IPS DF 6.9 (cell line): ENCODE measurements at regions not wholly inside any gene's neighbourhood (a gene's known extent, or its start where the extent isn't known, plus 50 kb on each side); places are given as distances from the start of the nearest gene placed in this dataset.

ENCODE experiments used
- DNase-seq: peaks from one replicate; pipeline ENCODE4 v3.0.0-alpha.2; 2013; ENCODE audit warnings: low read depth, low spot score
- H3K27ac ChIP-seq: one replicate; pipeline ENCODE4 v1.5.1; 2013; ENCODE audit warnings: low read length, control low read depth
- H3K27me3 ChIP-seq: 2 replicates; pipeline ENCODE4 v1.6.1; 2013; ENCODE audit warnings: mild to moderate bottlenecking, low read length; ENCODE audit not compliant: control insufficient read depth, insufficient read depth
- H3K36me3 ChIP-seq: 2 replicates; pipeline ENCODE4 v1.6.1; 2013; ENCODE audit warnings: low read length; ENCODE audit not compliant: control insufficient read depth, insufficient read depth
- H3K4me1 ChIP-seq: 2 replicates; pipeline ENCODE4 v1.6.1; 2013; ENCODE audit warnings: low read length; ENCODE audit not compliant: control insufficient read depth, insufficient read depth
- H3K4me3 ChIP-seq: 2 replicates; pipeline ENCODE4 v1.5.1; 2013; ENCODE audit warnings: mild to moderate bottlenecking, low read length
- H3K9me3 ChIP-seq: 2 replicates; pipeline ENCODE4 v1.6.1; 2013; ENCODE audit warnings: low read length, inconsistent platforms; ENCODE audit not compliant: control insufficient read depth, insufficient read depth
- WGBS: extraction: QIAGEN DNeasy Blood & Tissue Kit; methylation state at CpG from one replicate; pipeline ENCODE4 v1.1.7; 2013; ENCODE audit warnings: mixed read lengths, missing lambda C conversion rate; ENCODE audit not compliant: insufficient read length, insufficient coverage; 5-methylcytosine and 5-hydroxymethylcytosine counted together

DNA sequence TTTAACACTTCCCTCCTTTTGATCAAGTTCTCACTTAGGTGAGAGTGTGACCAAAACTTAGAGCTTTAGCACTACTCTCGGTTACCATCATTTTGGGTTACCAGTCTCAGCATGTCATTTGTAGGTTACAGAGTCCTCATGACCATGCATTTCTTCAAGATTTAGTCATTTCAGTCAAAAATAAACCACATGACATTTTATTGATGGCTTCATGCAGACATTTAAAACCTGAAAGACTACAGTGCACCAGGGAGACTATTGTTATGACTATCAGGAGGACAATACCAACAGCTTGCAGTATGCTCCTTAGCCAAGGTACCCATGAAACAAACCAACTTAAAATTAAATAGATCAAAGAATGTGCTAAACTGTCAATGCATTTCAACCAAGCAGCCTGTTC lies 498.1 kb upstream of the FSTL5 start:
- H3K9me3 ChIP-seq: no peaks in the 10 kb centered on the region
- H3K4me3 ChIP-seq: no peak overlapping the region
- no CpG with 5 or more reads among the region's 1 CpG for WGBS
- no peaks in the 10 kb centered on the region for H3K27me3 ChIP-seq
- no peaks in the 10 kb centered on the region; the same call in 1 of the 2 replicates for H3K4me1 ChIP-seq
- H3K27ac ChIP-seq: no peak overlapping the region
- no peaks in the 10 kb centered on the region for H3K36me3 ChIP-seq
- DNase-seq: no peak

GRCh38 chr4:162659716-162660115 lies 495.9 kb upstream of the FSTL5 start:
- Histone ChIP-seq H3K4me3 (no peak overlapping the region), H3K4me1 (no peaks in the 10 kb centered on the region; the same call in 1 of the 2 replicates), H3K27me3 (no peaks in the 10 kb centered on the region), H3K9me3 (no peaks in the 10 kb centered on the region), H3K36me3 (no peaks in the 10 kb centered on the region), H3K27ac (no peak overlapping the region)
- WGBS: no CpG with 5 or more reads among the region's 1 CpG
- no peak for DNase-seq

GRCh38 chr4:162657966-162658365 lies 494.2 kb upstream of the FSTL5 start:
- Histone ChIP-seq H3K36me3 (no peaks in the 10 kb centered on the region), H3K4me3 (no peak overlapping the region), H3K27me3 (no peaks in the 10 kb centered on the region), H3K27ac (no peak overlapping the region), H3K9me3 (no peaks in the 10 kb centered on the region), H3K4me1 (no peaks in the 10 kb centered on the region; the same call in 1 of the 2 replicates)
- no CpG with 5 or more reads among the region's 1 CpG for WGBS
- no peak for DNase-seq

- H3K27me3 ChIP-seq: no peaks in the 10 kb centered on the region
- DNase-seq: no peak
- no peaks in the 10 kb centered on the region for H3K4me1 ChIP-seq
- no peaks in the 10 kb centered on the region for H3K9me3 ChIP-seq
- H3K27ac ChIP-seq: no peak overlapping the region
- H3K36me3 ChIP-seq: no peaks in the 10 kb centered on the region
- H3K4me3 ChIP-seq: no peak overlapping the region
- no CpG with 5 or more reads among the region's 1 CpG for WGBS
Observed at GRCh38 chr4:162650166-162650565, 486.4 kb upstream of the FSTL5 start.

GRCh38 chr4:162645381-162645780 lies 481.6 kb upstream of the FSTL5 start:
- DNase-seq: no peak
- WGBS: no CpG with 5 or more reads among the region's 4 CpGs
- H3K4me3 ChIP-seq: no peak overlapping the region
- no peaks in the 10 kb centered on the region for H3K27me3 ChIP-seq
- no peaks in the 10 kb centered on the region for H3K36me3 ChIP-seq
- no peak overlapping the region for H3K27ac ChIP-seq
- no peaks in the 10 kb centered on the region for H3K9me3 ChIP-seq
- H3K4me1 ChIP-seq: 0 out of 2 replicates have a peak, but pooled peaks cover 1% of the 10 kb centered on the region

DNA sequence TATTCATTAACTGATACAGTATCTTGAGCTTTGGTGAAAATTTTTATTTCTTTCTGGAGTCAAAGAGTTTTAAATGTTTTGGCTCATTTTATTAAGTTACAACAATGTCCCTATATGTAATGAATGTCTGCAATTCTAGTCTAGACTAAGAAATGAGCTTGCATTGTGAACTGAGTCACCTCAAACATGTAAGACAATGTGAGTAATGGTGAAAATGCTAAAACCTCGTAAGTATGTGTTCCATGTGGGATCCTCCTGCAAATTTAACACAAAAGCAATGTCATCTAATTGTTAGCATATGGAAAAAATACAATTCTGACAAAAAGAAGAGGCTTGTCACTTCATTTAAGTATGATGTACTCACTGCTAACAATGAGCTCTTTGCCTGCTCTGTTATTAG lies 480.5 kb upstream of the FSTL5 start:
- Histone ChIP-seq H3K9me3 (no peaks in the 10 kb centered on the region), H3K4me1 (0 out of 2 replicates have a peak, but pooled peaks cover 1% of the 10 kb centered on the region), H3K4me3 (no peak overlapping the region), H3K27me3 (no peaks in the 10 kb centered on the region), H3K27ac (no peak overlapping the region), H3K36me3 (no peaks in the 10 kb centered on the region)
- no peak for DNase-seq
- WGBS: no CpG with 5 or more reads among the region's 1 CpG

DNA sequence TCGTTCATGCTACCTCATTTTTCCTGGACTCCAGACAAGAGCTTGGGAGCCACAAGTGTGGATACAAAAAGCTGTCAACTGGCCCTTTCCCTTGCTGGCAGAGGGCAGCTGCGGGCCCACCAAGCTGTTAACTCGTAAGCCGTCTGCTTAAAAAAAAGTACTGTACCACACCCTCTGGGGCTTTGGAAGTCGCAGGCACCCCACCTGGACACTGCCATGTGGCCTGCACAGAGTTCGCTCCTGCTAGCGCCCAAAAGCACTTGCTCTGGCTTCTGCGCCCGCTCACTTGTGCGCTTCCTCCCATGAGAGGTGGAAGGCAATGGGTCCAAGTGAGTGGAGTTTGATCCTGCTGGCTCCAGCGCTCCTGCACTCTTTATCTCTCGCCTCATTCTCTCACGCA lies 476.4 kb upstream of the FSTL5 start:
- no peak overlapping the region for H3K4me3 ChIP-seq
- H3K9me3 ChIP-seq: no peaks in the 10 kb centered on the region
- no peak overlapping the region for H3K27ac ChIP-seq
- 0 out of 2 replicates have a peak, but pooled peaks cover 1% of the 10 kb centered on the region for H3K4me1 ChIP-seq
- no CpG with 5 or more reads among the region's 13 CpGs for WGBS
- no peaks in the 10 kb centered on the region for H3K27me3 ChIP-seq
- DNase-seq: no peak
- no peaks in the 10 kb centered on the region for H3K36me3 ChIP-seq

DNA sequence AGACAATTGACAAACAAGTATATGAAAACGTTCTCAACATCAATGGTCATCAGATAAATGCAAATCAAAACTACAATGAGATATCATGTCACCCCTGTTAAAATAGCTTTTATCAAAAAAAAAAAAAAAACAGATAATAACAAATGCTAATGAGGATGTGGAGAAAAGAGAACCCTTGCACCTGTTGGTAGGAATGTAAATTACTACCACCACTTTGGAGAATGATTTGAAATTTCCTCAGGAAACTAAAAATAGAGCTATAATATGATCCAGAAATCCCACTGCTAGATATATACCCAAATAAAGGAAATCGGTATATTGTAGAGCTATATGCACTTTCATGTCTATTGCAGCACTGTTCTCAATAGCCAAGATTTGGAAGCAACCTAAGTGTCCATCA lies 470.6 kb upstream of the FSTL5 start:
- Histone ChIP-seq H3K4me1 (no peaks in the 10 kb centered on the region), H3K27ac (no peak overlapping the region), H3K9me3 (no peaks in the 10 kb centered on the region), H3K27me3 (no peaks in the 10 kb centered on the region), H3K4me3 (no peak overlapping the region), H3K36me3 (no peaks in the 10 kb centered on the region)
- no CpG with 5 or more reads among the region's 2 CpGs for WGBS
- DNase-seq: no peak

DNA sequence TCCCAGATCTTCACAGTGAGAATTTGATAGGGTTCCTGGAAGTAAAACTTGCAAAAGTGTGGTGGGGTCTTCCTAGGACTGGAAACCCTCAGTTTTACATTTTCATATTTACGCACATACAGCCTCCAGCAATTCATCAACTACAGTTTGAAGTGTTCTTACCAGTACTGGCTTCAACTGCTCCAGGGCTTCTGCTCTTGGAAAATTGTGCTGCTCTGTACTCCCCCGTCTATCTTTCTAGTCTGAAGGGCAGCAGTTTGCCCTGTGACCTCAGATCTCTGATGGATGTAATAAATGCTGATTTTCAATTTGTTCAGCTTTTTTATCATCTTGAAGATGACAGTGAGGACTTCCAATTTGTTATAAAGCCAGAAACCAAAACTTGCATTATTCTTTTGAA lies 458.9 kb upstream of the FSTL5 start:
- H3K4me3 ChIP-seq: no peak overlapping the region
- H3K27ac ChIP-seq: no peak overlapping the region
- no peaks in the 10 kb centered on the region for H3K4me1 ChIP-seq
- no peaks in the 10 kb centered on the region for H3K9me3 ChIP-seq
- DNase-seq: no peak
- no peaks in the 10 kb centered on the region for H3K36me3 ChIP-seq
- WGBS: no CpG with 5 or more reads among the region's 2 CpGs
- H3K27me3 ChIP-seq: no peaks in the 10 kb centered on the region

DNA sequence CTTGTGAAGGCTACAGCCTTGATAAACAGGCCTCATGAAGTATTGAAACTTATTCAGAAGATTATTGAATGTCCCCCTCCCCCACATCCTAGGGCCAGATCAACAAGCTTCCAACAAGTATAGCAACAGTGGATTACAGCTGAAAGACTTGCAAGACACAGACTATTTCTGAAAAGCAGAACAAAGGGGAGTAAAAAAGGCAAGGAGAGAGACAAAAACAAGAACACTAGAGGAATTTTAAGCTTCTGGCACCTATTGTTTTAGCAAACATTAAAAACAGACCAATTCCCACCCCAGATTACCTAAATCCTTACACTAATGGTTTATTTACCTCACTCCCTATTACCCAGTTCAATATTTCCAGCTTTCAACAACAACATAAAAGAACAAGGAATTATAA lies 446.3 kb upstream of the FSTL5 start:
- Histone ChIP-seq H3K27ac (no peak overlapping the region), H3K4me1 (no peaks in the 10 kb centered on the region), H3K4me3 (no peak overlapping the region), H3K36me3 (no peaks in the 10 kb centered on the region), H3K27me3 (0 out of 2 replicates have a peak, but pooled peaks cover 1% of the 10 kb centered on the region), H3K9me3 (no peaks in the 10 kb centered on the region)
- DNase-seq: no peak

DNA sequence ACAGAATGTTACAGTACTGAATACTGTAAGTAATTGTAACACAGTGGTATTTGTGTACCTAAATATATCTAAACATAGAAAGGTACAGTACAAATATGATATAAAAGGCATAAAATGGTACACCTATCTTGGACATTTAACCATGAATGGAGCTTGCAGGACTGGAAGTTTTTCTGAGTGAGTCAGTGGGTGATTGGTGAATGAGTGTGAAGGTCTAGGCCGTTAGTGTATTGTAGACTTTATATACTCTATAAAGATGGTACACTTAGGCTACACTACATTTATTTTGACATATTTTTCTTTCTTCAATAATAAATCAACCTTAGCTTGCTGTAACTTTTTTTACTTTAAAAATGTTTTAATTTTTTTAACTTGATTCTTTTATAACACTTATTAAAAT lies 422.5 kb upstream of the FSTL5 start:
- H3K9me3 ChIP-seq: no peaks in the 10 kb centered on the region
- no peaks in the 10 kb centered on the region for H3K27me3 ChIP-seq
- H3K27ac ChIP-seq: no peak overlapping the region
- H3K4me3 ChIP-seq: no peak overlapping the region
- no CpG with 5 or more reads among the region's 1 CpG for WGBS
- H3K36me3 ChIP-seq: no peaks in the 10 kb centered on the region
- DNase-seq: no peak
- no peaks in the 10 kb centered on the region for H3K4me1 ChIP-seq
